WTC11 (cell line): ENCODE measurements at regions not wholly inside any gene's neighbourhood (a gene's known extent, or its start where the extent isn't known, plus 50 kb on each side); places are given as distances from the start of the nearest gene placed in this dataset.

ENCODE experiments used
- ATAC-seq: fragments of 200-7000 bp; cut with Tn5 transposase; 2 replicates; pipeline ENCODE4 v1.10.0; 2021; ENCODE audit warnings: mild to moderate bottlenecking, moderate library complexity
- CTCF ChIA-PET: fragments of 300-600 bp; sonication (Branson Sonifier 250); formaldehyde crosslinking; loops from one replicate; lab custom pipeline; 2021; ENCODE audit warnings: antibody characterized with exemption; lab: Charles Lee
- POLR2A ChIA-PET: fragments of 350-600 bp; sonication (Branson Sonifier 250); formaldehyde crosslinking; loops from one replicate; lab custom pipeline; 2021; ENCODE audit warnings: antibody characterized with exemption; lab: Charles Lee
- DNase-seq: peaks from one replicate; pipeline ENCODE4 v3.0.0; 2021; ENCODE audit warnings: low spot score
- H3K27ac Mint-ChIP-seq: 2 replicates; pipeline ENCODE4 v1.8.0; 2021; ENCODE audit warnings: mixed read lengths
- H3K27me3 Mint-ChIP-seq: 2 replicates; pipeline ENCODE4 v1.8.0; 2021; ENCODE audit warnings: low read depth, mild to moderate bottlenecking, moderate library complexity, mixed read lengths
- H3K36me3 Mint-ChIP-seq: 2 replicates; pipeline ENCODE4 v1.8.0; 2021; ENCODE audit warnings: mixed read lengths
- H3K4me1 Mint-ChIP-seq: 2 replicates; pipeline ENCODE4 v1.8.0; 2022; ENCODE audit warnings: mixed read lengths
- H3K4me3 Mint-ChIP-seq: 2 replicates; pipeline ENCODE4 v1.8.0; 2021; ENCODE audit warnings: mild to moderate bottlenecking, moderate library complexity, mixed read lengths
- H3K9me3 Mint-ChIP-seq: 2 replicates; pipeline ENCODE4 v1.8.0; 2021; ENCODE audit warnings: mixed read lengths
- CREB1 ChIP-seq: sonication (generic); formaldehyde crosslinking; IDR thresholded peaks from 2 replicates; pipeline ENCODE4 v1.8.0; 2023; ENCODE audit warnings: mild to moderate bottlenecking, missing genetic modification reagents
- ETV6 ChIP-seq: sonication (generic); formaldehyde crosslinking; IDR thresholded peaks from 2 replicates; pipeline ENCODE4 v1.8.1; 2022; ENCODE audit warnings: mild to moderate bottlenecking, missing genetic modification reagents
- GABPB1 ChIP-seq: sonication (generic); formaldehyde crosslinking; IDR thresholded peaks from 2 replicates; pipeline ENCODE4 v1.8.1; 2023; ENCODE audit warnings: mild to moderate bottlenecking, missing genetic modification reagents
- HMGA2 ChIP-seq: fragments of 250-450 bp; sonication (Bioruptor Pico); IDR thresholded peaks from 2 replicates; pipeline ENCODE4 v1.4.0; 2021; ENCODE audit warnings: mild to moderate bottlenecking, moderate library complexity
- JAZF1 ChIP-seq: fragments of 250-450 bp; sonication (Bioruptor Pico); IDR thresholded peaks from 2 replicates; pipeline ENCODE4 v1.9.0; 2021; ENCODE audit warnings: moderate library complexity, mild to moderate bottlenecking, inconsistent platforms
- JUN ChIP-seq: sonication (generic); formaldehyde crosslinking; IDR thresholded peaks from 2 replicates; pipeline ENCODE4 v1.8.0; 2023; ENCODE audit warnings: mild to moderate bottlenecking, missing genetic modification reagents
- KAT7 ChIP-seq: sonication (generic); formaldehyde crosslinking; IDR thresholded peaks from 2 replicates; pipeline ENCODE4 v1.8.1; 2023; ENCODE audit warnings: missing genetic modification reagents, mild to moderate bottlenecking, borderline replicate concordance
- MYBL2 ChIP-seq: sonication (generic); formaldehyde crosslinking; IDR thresholded peaks from 2 replicates; pipeline ENCODE4 v1.8.1; 2023; ENCODE audit warnings: mild to moderate bottlenecking, moderate library complexity, missing genetic modification reagents
- NFYB ChIP-seq: sonication (generic); formaldehyde crosslinking; conservative IDR thresholded peaks from 2 replicates; pipeline ENCODE4 v1.8.0; 2022; ENCODE audit warnings: low read depth, missing genetic modification reagents
- PRRX2 ChIP-seq: fragments of 250-450 bp; sonication (Bioruptor Pico); IDR thresholded peaks from 2 replicates; pipeline ENCODE4 v1.8.0; 2021; ENCODE audit warnings: mild to moderate bottlenecking
- ZNF138 ChIP-seq: sonication (generic); formaldehyde crosslinking; conservative IDR thresholded peaks from 2 replicates; pipeline ENCODE4 v1.8.1; 2022; ENCODE audit warnings: mild to moderate bottlenecking, moderate library complexity, missing genetic modification reagents
- ZNF416 ChIP-seq: fragments of 250-450 bp; sonication (Bioruptor Pico); IDR thresholded peaks from 2 replicates; pipeline ENCODE4 v1.9.0; 2021; ENCODE audit warnings: mild to moderate bottlenecking, inconsistent platforms
- ZNF671 ChIP-seq: fragments of 250-450 bp; sonication (Bioruptor Pico); IDR thresholded peaks from 2 replicates; pipeline ENCODE4 v1.8.0; 2021; ENCODE audit warnings: mild to moderate bottlenecking
- TF ChIP-seq, protein P1 (sequence below): fragments of 250-450 bp; sonication (Bioruptor Pico); IDR thresholded peaks from 2 replicates; pipeline ENCODE4 v2.1.2; 2022; ENCODE audit warnings: mild to moderate bottlenecking, moderate library complexity
- TF ChIP-seq, protein P2 (sequence below): sonication (generic); formaldehyde crosslinking; IDR thresholded peaks from 2 replicates; pipeline ENCODE4 v1.8.0; 2023; ENCODE audit warnings: mild to moderate bottlenecking, missing genetic modification reagents
- TF ChIP-seq, protein P3 (sequence below): fragments of 250-450 bp; sonication (Bioruptor Pico); IDR thresholded peaks from 2 replicates; pipeline ENCODE4 v1.9.0; 2021; ENCODE audit warnings: mild to moderate bottlenecking
- TF ChIP-seq, protein P4 (sequence below): sonication (generic); formaldehyde crosslinking; IDR thresholded peaks from 2 replicates; pipeline ENCODE4 v1.8.1; 2022; ENCODE audit warnings: low read depth, mild to moderate bottlenecking, moderate library complexity, missing genetic modification reagents, borderline replicate concordance
- TF ChIP-seq, protein P5 (sequence below): fragments of 250-450 bp; sonication (Bioruptor Pico); IDR thresholded peaks from 2 replicates; pipeline ENCODE4 v1.9.0; 2021; ENCODE audit warnings: mild to moderate bottlenecking, borderline replicate concordance
- TF ChIP-seq, protein P6 (sequence below): fragments of 250-450 bp; sonication (Bioruptor Pico); conservative IDR thresholded peaks from 2 replicates; pipeline ENCODE4 v1.9.0; 2021; ENCODE audit warnings: mild to moderate bottlenecking

DNA sequence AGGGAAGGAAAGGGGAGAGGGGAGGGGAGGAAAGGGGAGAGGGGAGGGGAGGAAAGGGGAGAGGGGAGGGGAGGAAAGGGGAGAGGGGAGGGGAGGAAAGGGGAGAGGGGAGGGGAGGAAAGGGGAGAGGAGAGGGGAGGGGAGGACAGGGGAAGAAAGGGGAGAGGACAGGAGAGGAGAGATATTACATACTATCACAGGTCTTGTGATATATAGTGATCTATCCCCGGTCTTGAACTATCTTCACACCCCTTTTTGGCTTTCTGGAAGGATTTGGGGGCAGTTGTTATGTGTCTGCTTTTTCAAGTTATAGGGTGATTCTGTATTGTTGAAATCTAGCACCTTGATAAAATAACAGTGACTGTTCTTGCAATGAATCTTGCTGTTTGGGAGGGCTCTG is 92.1 kb upstream of the ID2 start (continued):
- TF ChIP-seq, protein P1, sequence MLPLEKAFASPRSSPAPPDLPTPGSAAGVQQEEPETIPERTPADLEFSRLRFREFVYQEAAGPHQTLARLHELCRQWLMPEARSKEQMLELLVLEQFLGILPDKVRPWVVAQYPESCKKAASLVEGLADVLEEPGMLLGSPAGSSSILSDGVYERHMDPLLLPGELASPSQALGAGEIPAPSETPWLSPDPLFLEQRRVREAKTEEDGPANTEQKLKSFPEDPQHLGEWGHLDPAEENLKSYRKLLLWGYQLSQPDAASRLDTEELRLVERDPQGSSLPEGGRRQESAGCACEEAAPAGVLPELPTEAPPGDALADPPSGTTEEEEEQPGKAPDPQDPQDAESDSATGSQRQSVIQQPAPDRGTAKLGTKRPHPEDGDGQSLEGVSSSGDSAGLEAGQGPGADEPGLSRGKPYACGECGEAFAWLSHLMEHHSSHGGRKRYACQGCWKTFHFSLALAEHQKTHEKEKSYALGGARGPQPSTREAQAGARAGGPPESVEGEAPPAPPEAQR (CRISPR knock-in tag) = no peak
- TF ChIP-seq GABPB1 (CRISPR knock-in tag) = no peak
- no peak for TF ChIP-seq ETV6 (CRISPR knock-in tag)
- TF ChIP-seq, protein P2, sequence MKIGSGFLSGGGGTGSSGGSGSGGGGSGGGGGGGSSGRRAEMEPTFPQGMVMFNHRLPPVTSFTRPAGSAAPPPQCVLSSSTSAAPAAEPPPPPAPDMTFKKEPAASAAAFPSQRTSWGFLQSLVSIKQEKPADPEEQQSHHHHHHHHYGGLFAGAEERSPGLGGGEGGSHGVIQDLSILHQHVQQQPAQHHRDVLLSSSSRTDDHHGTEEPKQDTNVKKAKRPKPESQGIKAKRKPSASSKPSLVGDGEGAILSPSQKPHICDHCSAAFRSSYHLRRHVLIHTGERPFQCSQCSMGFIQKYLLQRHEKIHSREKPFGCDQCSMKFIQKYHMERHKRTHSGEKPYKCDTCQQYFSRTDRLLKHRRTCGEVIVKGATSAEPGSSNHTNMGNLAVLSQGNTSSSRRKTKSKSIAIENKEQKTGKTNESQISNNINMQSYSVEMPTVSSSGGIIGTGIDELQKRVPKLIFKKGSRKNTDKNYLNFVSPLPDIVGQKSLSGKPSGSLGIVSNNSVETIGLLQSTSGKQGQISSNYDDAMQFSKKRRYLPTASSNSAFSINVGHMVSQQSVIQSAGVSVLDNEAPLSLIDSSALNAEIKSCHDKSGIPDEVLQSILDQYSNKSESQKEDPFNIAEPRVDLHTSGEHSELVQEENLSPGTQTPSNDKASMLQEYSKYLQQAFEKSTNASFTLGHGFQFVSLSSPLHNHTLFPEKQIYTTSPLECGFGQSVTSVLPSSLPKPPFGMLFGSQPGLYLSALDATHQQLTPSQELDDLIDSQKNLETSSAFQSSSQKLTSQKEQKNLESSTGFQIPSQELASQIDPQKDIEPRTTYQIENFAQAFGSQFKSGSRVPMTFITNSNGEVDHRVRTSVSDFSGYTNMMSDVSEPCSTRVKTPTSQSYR (CRISPR knock-in tag) = no peak

DNA sequence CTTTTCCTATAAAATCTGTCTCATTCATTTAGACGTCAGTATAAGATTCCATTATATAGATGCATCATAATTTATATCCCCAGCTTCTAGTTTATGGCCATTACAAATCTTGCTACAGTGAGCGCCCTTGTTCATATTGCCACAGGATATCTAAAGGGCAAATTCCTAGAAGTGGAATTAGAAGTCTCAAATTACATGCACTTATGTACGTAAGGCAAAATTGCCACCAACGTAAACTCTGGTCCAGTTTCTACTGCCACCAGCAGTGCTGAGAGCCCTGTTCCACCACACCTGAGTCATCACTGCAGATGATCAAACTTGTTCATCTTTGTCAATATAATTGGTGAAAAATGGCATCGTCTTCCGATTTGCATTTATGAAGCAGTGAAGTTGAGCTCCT is 90.9 kb upstream of the ID2 start:
- no peak overlapping the region for H3K4me3 Mint-ChIP-seq
- DNase-seq = no peak
- no peaks in the 10 kb centered on the region for H3K27me3 Mint-ChIP-seq
- no peaks in the 10 kb centered on the region for H3K36me3 Mint-ChIP-seq
- POLR2A ChIA-PET = no interaction called here
- no peaks in the 10 kb centered on the region for H3K9me3 Mint-ChIP-seq
- H3K27ac Mint-ChIP-seq = no peak overlapping the region
- no peak for ATAC-seq
- H3K4me1 Mint-ChIP-seq = peaks cover 13% of the 10 kb centered on the region
- CTCF ChIA-PET = no interaction called here
- TF ChIP-seq HMGA2 (CRISPR knock-in tag) = no peak
- TF ChIP-seq, all 79 proteins: peak for 0

DNA sequence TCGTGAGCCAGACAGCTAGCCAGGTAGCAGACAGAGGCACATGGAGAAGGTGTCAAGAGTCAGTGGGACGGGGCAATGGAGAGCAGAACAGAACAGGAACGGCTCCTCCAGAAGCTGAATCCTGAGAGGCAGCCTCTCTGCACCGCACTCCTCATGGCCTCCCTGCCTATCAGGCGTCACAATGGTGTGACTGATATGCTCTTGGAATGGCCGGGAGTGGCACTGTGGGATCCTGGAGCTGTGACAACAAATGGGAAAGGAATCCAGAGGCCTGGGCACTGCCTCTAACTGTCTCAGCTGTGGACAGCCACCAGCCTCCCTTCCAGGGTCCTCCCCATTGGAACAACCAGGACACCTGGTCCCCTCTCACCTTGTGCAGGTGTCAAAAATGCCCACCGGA is 89.1 kb upstream of the ID2 start:
- POLR2A ChIA-PET = no interaction called here
- H3K9me3 Mint-ChIP-seq = no peaks in the 10 kb centered on the region
- no peaks in the 10 kb centered on the region for H3K36me3 Mint-ChIP-seq
- CTCF ChIA-PET = no interaction called here
- H3K27ac Mint-ChIP-seq = no peak overlapping the region
- DNase-seq (no peak), ATAC-seq (no peak)
- no peaks in the 10 kb centered on the region for H3K27me3 Mint-ChIP-seq
- 0 out of 2 replicates have a peak, but pooled peaks cover 3% of the 10 kb centered on the region for H3K4me1 Mint-ChIP-seq
- no peak overlapping the region for H3K4me3 Mint-ChIP-seq
- TF ChIP-seq MYBL2 (CRISPR knock-in tag) = no peak
- TF ChIP-seq KAT7 (CRISPR knock-in tag) = no peak
- no peak for TF ChIP-seq JUN (CRISPR knock-in tag)
- TF ChIP-seq, protein P3, sequence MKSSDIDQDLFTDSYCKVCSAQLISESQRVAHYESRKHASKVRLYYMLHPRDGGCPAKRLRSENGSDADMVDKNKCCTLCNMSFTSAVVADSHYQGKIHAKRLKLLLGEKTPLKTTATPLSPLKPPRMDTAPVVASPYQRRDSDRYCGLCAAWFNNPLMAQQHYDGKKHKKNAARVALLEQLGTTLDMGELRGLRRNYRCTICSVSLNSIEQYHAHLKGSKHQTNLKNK (CRISPR knock-in tag) = no peak
- TF ChIP-seq, protein P4, sequence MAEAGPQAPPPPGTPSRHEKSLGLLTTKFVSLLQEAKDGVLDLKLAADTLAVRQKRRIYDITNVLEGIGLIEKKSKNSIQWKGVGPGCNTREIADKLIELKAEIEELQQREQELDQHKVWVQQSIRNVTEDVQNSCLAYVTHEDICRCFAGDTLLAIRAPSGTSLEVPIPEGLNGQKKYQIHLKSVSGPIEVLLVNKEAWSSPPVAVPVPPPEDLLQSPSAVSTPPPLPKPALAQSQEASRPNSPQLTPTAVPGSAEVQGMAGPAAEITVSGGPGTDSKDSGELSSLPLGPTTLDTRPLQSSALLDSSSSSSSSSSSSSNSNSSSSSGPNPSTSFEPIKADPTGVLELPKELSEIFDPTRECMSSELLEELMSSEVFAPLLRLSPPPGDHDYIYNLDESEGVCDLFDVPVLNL (CRISPR knock-in tag) = no peak
- no peak for TF ChIP-seq CREB1 (CRISPR knock-in tag)
- no peak for TF ChIP-seq NFYB (CRISPR knock-in tag)
- TF ChIP-seq ZNF671 (CRISPR knock-in tag) = no peak
- no peak for TF ChIP-seq PRRX2 (CRISPR knock-in tag)
- no peak for TF ChIP-seq JAZF1 (CRISPR knock-in tag)
- TF ChIP-seq, protein P5, sequence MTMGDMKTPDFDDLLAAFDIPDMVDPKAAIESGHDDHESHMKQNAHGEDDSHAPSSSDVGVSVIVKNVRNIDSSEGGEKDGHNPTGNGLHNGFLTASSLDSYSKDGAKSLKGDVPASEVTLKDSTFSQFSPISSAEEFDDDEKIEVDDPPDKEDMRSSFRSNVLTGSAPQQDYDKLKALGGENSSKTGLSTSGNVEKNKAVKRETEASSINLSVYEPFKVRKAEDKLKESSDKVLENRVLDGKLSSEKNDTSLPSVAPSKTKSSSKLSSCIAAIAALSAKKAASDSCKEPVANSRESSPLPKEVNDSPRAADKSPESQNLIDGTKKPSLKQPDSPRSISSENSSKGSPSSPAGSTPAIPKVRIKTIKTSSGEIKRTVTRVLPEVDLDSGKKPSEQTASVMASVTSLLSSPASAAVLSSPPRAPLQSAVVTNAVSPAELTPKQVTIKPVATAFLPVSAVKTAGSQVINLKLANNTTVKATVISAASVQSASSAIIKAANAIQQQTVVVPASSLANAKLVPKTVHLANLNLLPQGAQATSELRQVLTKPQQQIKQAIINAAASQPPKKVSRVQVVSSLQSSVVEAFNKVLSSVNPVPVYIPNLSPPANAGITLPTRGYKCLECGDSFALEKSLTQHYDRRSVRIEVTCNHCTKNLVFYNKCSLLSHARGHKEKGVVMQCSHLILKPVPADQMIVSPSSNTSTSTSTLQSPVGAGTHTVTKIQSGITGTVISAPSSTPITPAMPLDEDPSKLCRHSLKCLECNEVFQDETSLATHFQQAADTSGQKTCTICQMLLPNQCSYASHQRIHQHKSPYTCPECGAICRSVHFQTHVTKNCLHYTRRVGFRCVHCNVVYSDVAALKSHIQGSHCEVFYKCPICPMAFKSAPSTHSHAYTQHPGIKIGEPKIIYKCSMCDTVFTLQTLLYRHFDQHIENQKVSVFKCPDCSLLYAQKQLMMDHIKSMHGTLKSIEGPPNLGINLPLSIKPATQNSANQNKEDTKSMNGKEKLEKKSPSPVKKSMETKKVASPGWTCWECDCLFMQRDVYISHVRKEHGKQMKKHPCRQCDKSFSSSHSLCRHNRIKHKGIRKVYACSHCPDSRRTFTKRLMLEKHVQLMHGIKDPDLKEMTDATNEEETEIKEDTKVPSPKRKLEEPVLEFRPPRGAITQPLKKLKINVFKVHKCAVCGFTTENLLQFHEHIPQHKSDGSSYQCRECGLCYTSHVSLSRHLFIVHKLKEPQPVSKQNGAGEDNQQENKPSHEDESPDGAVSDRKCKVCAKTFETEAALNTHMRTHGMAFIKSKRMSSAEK (CRISPR knock-in tag) = no peak
- TF ChIP-seq, protein P6, sequence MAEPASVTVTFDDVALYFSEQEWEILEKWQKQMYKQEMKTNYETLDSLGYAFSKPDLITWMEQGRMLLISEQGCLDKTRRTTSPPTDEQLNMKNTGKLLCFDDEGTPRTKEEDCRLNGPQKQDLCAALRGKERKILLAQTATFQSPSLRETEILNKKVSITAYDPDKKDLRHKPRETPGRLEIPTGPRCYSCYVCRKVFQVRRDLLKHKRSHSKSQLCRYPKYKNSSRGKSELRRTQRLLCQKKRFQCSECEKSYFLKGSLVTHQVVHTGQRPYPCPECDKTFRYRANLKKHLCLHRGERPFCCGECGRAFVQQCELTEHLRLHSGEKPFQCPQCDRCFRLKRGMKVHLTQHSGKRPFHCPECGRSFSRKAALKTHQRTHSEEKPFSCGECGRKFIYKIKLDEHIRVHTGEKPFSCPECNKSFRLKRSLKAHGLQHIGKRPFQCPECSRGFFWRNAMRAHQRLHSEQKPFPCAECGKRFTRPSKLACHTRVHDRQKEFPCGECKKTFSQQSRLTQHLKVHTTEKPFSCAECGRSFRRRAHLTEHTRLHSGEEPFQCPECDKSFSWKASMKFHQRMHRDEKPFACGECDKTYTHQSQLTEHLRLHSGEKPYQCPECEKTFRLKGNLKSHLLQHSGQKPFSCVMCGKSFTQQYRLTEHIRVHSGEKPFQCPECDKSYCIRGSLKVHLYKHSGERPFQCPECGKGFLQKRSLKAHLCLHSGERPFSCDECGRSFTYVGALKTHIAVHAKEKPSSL = no peak
- TF ChIP-seq ZNF138 (CRISPR knock-in tag) = no peak
- no peak for TF ChIP-seq ZNF416 (CRISPR knock-in tag)
